GM12891 (cell line): ENCODE measurements at regions not wholly inside any gene's neighbourhood (a gene's known extent, or its start where the extent isn't known, plus 50 kb on each side); places are given as distances from the start of the nearest gene placed in this dataset.

Experiments used
- DNase-seq: peaks from one replicate; pipeline ENCODE4 v3.0.0; 2011; ENCODE audit warnings: low spot score; ENCODE audit not compliant: insufficient read length
- FAIRE-seq: peaks from 2 replicates; lab custom pipeline; 2011; peaks lifted over from hg19 to GRCh38; lab: Jason Lieb, UNC
- PAX5 ChIP-seq: IDR thresholded peaks from 2 replicates; pipeline ENCODE4 v1.6.1; 2011; ENCODE audit warnings: low read length, moderate library complexity, mild to moderate bottlenecking; ENCODE audit not compliant: insufficient read depth, severe bottlenecking
- POLR2A ChIP-seq: IDR thresholded peaks from 2 replicates; pipeline ENCODE4 v1.6.1; 2011; ENCODE audit warnings: low read depth, low read length, control low read depth
- POLR2AphosphoS5 ChIP-seq: IDR thresholded peaks from 2 replicates; pipeline ENCODE4 v1.6.1; 2011; ENCODE audit warnings: low read depth, low read length, control low read depth
- POU2F2 ChIP-seq: IDR thresholded peaks from 2 replicates; pipeline ENCODE4 v1.6.1; 2011; ENCODE audit warnings: low read depth, mild to moderate bottlenecking, control low read depth, low read length, moderate library complexity
- SPI1 ChIP-seq: IDR thresholded peaks from 2 replicates; pipeline ENCODE4 v1.6.1; 2011; ENCODE audit warnings: low read depth, low read length, control low read depth
- TAF1 ChIP-seq: IDR thresholded peaks from 2 replicates; pipeline ENCODE4 v1.6.1; 2011; ENCODE audit warnings: low read depth, low read length, control low read depth

- no peak for DNase-seq
- no peak for FAIRE-seq
- TF ChIP-seq POLR2AphosphoS5 (no peak), PAX5 (no peak), SPI1 (no peak), POLR2A (no peak), TAF1 (no peak), POU2F2 (no peak)
These were observed 525.6 kb upstream of the ADARB2 start for GRCh38 chr10:2262878-2263277.

DNA sequence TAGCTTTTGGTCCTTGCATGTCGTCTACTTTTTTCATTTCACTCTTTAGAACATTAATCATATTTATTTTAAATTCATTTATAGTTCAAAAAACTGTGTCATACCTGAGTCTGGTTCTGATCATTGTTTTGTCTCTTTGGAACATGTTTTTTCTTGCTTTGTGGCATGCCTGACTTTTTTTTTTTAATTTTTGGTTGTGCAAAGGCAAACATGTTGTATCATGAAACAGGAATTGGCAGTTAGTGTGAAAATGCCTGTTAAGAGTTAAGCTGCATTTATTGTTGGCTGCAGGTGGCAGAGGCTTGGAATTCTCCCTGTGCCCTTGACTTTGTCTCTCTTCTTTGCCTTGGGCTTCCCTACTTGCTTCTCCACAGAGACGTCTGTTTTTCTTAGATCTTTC lies 525.0 kb upstream of the ADARB2 start:
- FAIRE-seq (no peak), DNase-seq (no peak)
- TF ChIP-seq TAF1, result no peak
- no peak for TF ChIP-seq POU2F2
- no peak for TF ChIP-seq SPI1
- TF ChIP-seq POLR2A, result no peak
- TF ChIP-seq POLR2AphosphoS5, result no peak
- no peak for TF ChIP-seq PAX5

- no peak for FAIRE-seq
- no peak for TF ChIP-seq POLR2A
These were observed 518.9 kb upstream of the ADARB2 start for GRCh38 chr10:2256241-2256640.

DNA sequence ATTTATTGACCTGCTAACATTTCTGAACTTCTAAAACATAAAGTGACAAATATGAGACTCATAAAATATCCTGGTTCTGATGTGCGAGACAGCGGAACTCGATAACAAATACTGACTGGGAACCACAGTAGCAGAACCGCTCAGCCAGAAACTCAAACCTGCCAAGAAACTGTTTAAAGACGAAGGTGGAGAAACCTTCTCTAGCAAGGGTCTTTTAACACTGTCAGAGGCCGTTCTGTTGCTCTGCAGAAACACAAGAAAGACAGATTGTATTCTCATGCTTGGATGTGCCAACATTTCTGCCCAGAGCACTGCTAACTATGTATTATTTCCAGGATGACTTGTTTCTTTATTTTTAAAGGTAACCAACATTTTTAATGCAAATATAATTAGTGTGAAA lies 514.8 kb upstream of the ADARB2 start:
- no peak for FAIRE-seq
- TF ChIP-seq POLR2AphosphoS5 (no peak), POLR2A (no peak), TAF1 (no peak), POU2F2 (no peak), SPI1 (no peak), PAX5 (no peak)

More at GRCh38 chr10:2256241-2256640, 518.9 kb upstream of the ADARB2 start:
- no peak for DNase-seq

GRCh38 chr10:2251631-2252030 lies 514.3 kb upstream of the ADARB2 start:
- FAIRE-seq, result no peak
- DNase-seq, result no peak
- TF ChIP-seq POLR2A (no peak), PAX5 (no peak), TAF1 (no peak), POU2F2 (no peak), SPI1 (no peak), POLR2AphosphoS5 (no peak)

More for the DNA sequence above, 514.8 kb upstream of the ADARB2 start:
- DNase-seq, result no peak

DNA sequence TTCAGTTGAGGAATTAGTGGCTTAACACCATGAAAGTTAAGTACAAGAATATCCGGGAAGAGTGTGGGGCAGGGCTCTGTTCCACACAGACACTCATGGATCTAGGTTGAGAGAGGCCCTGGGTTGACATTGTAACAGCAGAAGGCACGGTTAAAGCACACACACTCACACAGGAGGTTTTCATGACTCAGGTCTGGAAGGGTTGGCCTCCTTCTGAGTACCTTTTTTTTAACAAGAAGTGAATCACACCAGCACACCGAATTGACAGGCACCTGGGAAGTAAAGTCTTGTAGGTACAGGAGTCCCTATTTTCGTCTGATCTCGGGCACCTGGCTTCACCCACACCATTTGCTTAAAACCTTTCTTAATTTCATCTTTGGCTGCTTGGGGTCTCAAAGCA lies 509.4 kb upstream of the ADARB2 start:
- DNase-seq (no peak), FAIRE-seq (no peak)
- TF ChIP-seq SPI1 (no peak), TAF1 (no peak), POLR2A (no peak), POU2F2 (no peak), POLR2AphosphoS5 (no peak), PAX5 (no peak)

GRCh38 chr10:2245580-2245979 lies 508.3 kb upstream of the ADARB2 start:
- no peak for TF ChIP-seq SPI1
- no peak for TF ChIP-seq TAF1
- no peak for TF ChIP-seq POU2F2
- no peak for TF ChIP-seq POLR2A
- TF ChIP-seq PAX5, result no peak
- no peak for TF ChIP-seq POLR2AphosphoS5
- FAIRE-seq, result no peak
- no peak for DNase-seq

DNA sequence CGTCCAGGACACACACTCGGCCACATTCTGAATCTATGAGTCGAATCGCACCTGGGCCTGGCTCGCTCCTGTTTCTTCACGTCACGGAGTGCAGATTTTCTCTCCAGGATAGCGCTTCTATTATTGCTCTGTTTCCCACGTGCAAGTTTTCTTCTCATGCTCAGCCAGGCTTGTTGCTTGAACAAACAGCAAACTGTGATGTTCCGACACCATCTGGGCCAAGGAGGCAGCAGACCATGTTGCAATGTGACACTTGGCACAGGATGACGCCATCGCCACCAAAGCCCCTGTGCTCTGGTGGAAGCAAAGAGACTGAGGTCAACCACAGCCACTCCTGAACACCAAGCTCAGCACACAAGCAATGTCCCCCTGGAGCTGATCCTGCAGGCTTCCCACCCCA lies 507.1 kb upstream of the ADARB2 start:
- DNase-seq, result no peak
- TF ChIP-seq TAF1 (no peak), POLR2A (no peak), POU2F2 (no peak), PAX5 (no peak), SPI1 (no peak), POLR2AphosphoS5 (no peak)
- FAIRE-seq, result no peak

DNA sequence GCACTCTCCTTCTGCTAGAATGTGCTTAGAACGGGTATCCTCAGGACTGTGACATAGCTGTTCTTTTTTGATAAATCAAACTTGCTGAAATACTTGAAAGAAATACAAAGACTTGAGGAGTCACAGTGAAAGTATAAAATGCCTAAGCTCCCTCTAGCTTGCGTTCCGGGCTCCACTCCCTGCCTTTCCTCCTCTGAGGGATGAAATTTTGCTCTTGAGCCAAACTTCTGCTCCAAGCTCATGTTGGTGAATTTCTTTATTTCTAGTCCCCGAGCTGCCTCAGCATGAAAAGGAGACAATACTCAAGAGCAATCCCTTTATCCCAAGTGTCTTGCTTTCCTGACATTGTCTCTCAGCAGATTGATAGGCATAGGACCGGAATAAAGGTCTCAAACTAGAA lies 499.6 kb upstream of the ADARB2 start:
- TF ChIP-seq SPI1 (no peak), POLR2AphosphoS5 (no peak), PAX5 (no peak)
- DNase-seq (no peak), FAIRE-seq (no peak)

DNA sequence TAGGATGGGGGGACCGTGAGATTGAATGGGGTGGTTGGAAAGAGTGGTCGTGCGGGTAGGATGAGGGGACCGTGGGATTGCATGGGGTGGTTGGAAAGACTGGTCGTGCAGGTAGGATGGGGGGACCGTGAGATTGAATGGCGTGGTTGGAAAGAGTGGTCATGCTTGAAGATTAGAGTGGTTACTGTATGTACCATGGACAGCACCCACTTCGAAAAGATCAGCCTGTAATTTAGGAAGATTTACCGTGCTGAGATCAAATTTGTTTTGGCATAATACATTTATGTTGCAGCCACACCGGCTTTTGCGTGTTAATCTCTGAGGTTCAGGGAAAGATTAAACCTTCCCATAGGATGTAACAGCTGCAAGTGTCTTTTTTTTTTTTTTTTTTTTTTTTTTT lies 495.2 kb upstream of the ADARB2 start:
- no peak for FAIRE-seq
- TF ChIP-seq POLR2A, result no peak
- no peak for TF ChIP-seq POLR2AphosphoS5
- no peak for TF ChIP-seq POU2F2
- no peak for TF ChIP-seq TAF1
- TF ChIP-seq PAX5, result no peak
- TF ChIP-seq SPI1, result no peak

GRCh38 chr10:2230478-2230877 lies 493.2 kb upstream of the ADARB2 start:
- DNase-seq, result no peak
- FAIRE-seq, result no peak
- TF ChIP-seq PAX5, result no peak
- no peak for TF ChIP-seq POLR2AphosphoS5
- TF ChIP-seq SPI1, result no peak
- no peak for TF ChIP-seq POLR2A
- no peak for TF ChIP-seq TAF1
- TF ChIP-seq POU2F2, result no peak

More for the DNA sequence above, 495.2 kb upstream of the ADARB2 start:
- no peak for DNase-seq
